ENCODE measurements at regions not wholly inside any gene's neighbourhood (a gene's known extent, or its start where the extent isn't known, plus 50 kb on each side); places are given as distances from the start of the nearest gene placed in this dataset.
"Not testable (repeated sequence)": the region's sequence is repeated elsewhere in the genome, so short reads cannot be mapped to it uniquely, and the experiment has no call there.

DNA sequence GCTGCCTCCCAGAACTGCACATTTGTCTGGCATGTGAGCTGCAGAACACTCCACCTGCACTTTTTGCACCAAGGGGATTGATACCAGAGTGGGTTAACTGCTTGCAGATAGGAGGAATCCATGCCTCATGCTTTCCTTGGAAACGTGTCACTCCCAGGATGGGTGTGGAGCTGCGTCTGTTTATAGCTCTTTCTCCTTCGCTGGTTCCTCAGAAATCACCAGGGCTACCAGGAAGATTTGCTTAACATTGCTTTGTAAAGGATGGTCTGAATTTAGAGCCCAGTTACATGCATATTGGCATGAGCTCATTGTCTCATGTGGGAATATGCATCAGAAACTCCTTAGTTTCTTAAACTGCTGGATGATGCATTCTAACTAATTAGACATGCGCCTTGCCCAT is 234.6 kb downstream of the GADD45G start:
- DNase-seq (ENCODE audit: low read depth): no peak

DNA sequence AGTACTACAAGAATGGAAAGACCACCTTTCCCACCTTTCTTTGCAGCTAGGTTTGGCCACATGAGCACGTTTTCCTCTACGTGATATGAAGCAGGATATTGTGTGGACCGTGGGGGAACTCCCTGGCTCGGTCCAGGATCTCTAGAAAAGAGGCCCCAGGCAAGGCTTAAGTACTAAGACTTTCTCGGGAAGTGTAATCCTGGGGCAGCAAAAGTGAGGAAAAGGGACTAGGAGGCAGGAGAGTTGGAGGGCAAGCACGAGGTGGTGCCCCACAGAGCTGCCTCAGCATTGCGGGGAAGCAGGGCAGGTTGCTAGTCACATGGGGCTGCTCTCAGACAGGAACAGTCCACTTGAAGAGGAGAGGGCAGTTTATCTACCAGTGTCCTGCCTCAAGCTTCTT is 235.1 kb downstream of the GADD45G start:
- no peak for DNase-seq (ENCODE audit: low read depth)

- DNase-seq (ENCODE audit: low read depth): no peak
Measured at GRCh38 chr9:89841456-89841855, 236.6 kb downstream of the GADD45G start.

DNA sequence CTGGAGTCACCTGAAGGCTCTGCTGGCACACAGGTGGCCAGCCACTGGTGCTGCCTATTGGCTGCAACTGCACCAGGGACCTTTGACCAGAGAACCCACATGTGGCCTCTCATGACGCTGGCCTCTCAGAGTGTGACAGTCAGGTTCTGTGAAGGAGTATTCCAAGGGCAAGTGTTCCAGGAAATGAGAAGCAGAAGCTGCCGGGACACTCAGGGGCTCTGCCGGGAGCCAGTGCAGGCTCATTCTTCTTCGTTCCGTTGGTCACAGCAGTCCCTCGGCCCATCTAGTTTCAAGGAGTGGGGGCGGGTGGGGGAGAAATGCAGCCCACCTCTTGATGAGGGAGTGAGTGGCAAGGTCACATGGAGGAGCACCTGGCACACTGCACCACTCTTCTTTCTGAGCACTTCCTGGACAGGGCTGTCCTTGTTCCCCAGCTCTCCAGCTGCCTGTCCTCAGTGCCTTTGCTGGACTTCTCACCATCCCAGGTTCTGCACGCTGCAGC is 237.5 kb downstream of the GADD45G start:
- no peak for DNase-seq (ENCODE audit: low read depth)

DNA sequence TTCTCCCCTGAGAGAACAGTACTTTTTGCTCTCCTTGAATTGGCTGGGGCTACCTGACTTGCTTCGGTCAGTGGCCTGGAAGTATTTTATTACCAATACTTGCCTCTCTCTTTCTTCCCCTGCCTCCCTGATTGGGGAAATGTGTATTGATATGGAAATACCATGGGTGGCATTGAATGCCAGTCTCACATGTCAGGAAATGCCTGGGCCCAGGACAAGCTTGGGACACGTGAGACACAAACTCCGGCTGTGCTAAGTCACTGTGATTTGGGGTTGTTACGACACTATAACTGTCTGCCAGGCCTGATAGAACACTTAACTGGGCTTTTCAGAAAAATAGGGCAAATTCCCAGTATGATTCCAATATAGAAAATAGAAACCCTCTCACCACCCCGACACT is 238.3 kb downstream of the GADD45G start:
- DNase-seq (ENCODE audit: low read depth): no peak

- no peak for DNase-seq (ENCODE audit: low read depth)
Measured at GRCh38 chr9:89843591-89843990, 238.8 kb downstream of the GADD45G start.

GRCh38 chr9:89844075-89844474 is 239.3 kb downstream of the GADD45G start:
- no peak for DNase-seq (ENCODE audit: low read depth)

DNA sequence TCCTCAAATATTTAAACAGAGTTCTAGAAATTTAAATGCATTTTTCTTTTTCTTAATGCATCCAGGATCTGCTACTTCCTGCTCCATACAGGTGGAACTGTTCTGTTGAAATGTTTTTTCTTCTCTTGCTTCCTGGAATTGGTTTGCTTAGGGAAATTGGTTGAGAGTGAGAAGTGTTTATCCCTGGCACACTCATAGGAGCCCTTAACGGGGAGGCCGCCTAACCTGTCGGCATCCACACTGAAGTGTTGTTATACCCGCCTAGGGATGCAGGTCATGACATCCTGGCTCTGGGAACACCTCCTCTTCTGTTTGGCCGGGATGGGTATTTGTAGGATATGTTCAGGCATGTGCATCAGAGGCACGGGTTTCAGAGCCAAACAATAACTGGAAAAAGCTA is 239.7 kb downstream of the GADD45G start:
- no peak for DNase-seq (ENCODE audit: low read depth)

DNA sequence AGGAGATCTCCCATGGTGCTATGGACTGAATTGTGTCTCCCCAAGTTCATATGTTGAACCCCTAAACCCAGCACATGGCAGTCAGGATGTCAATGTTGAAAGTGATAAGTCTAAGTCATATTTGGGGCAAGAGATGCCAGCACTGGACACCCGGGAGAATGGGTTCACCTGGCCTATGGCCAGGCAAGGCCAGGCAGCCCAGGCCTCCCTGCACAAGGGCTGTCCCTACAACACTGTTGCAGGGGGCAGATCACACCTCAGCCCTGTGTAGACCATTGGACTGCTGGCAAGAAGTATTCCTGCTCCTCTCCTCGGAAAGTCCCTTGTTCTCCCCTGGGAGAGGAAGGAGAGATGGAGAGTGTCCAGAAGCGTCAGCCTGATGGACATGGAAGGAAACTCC is 240.5 kb downstream of the GADD45G start:
- no peak for DNase-seq (ENCODE audit: low read depth)

DNA sequence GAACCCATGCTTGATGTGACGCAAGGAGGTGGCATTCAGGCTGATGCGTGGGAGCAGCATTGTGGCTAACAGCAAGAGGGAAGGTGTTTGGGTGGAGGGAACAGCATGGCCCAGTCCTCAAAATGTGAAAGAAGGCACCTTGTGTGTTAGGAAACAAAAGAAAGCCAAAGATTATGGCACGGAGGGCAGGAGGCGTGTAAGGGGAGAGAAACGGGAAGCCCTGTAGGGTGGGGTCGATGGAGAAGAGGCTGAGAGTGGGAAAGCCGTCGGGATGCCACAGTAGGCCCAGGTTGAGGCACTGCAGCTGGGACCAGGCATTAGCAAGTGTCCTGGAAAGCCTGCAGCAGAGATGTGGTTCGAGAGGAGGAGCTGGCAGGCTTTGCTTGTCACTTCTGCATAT is 241.1 kb downstream of the GADD45G start:
- DNase-seq (ENCODE audit: low read depth): no peak

- no peak for DNase-seq (ENCODE audit: low read depth)
Measured at GRCh38 chr9:89848060-89849040, 243.5 kb downstream of the GADD45G start.

- no peak for DNase-seq (ENCODE audit: low read depth)
Measured at GRCh38 chr9:89849096-89849495, 244.3 kb downstream of the GADD45G start.

DNA sequence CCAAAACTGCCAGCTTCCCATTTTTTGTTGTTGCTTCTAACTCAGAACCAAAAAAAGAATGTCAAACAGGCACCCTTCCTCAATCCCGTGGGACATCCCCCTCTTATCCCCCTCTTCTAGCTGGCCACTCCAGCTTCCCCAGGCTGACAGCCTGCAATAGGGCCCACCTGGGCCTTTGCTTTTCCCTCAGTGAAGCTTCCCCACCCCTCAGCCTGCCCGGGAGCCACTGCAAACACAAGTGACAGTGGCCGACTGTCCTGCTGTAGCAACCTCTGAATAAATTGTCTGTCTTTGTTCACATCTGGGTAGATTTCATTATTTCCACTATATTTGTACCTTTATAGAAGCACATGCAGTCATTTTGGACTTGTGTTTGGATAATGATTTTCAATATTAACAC is 245.3 kb downstream of the GADD45G start:
- no peak for DNase-seq (ENCODE audit: low read depth)

- DNase-seq (ENCODE audit: low read depth): no peak
Measured at GRCh38 chr9:89850631-89851325, 246.0 kb downstream of the GADD45G start.

GRCh38 chr9:89853161-89853560 is 248.3 kb downstream of the GADD45G start:
- DNase-seq (ENCODE audit: low read depth): no peak

GRCh38 chr9:89853931-89854330 is 249.1 kb downstream of the GADD45G start:
- DNase-seq (ENCODE audit: low read depth): no peak

GRCh38 chr9:89854715-89855475 is 250.1 kb downstream of the GADD45G start:
- no peak for DNase-seq (ENCODE audit: low read depth)

- DNase-seq (ENCODE audit: low read depth): not testable (repeated sequence)
Measured at GRCh38 chr9:89856296-89856695, 251.5 kb downstream of the GADD45G start.

GRCh38 chr9:89856950-89857349 is 252.1 kb downstream of the GADD45G start:
- not testable (repeated sequence) for DNase-seq (ENCODE audit: low read depth)

DNA sequence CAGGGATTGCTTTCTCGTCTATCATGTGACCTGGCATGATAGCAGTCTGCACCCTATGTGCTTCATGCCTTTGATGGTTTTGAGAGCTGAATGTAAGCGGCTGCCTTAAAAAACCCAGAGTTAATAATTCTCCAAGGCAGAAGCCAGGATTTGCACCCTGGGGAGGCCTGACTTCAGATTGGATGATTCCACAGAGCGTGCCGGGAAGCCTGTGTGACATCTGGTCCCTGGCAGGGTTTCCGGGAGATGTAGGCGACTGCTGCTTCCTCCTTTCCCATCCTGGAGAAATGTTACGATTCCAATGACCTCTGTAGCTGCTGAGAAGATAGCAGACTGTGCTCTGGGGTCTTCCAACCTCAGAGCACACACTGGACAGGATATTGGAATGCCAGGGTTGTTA is 255.0 kb downstream of the GADD45G start:
- DNase-seq (ENCODE audit: low read depth): not testable (repeated sequence)

- DNase-seq (ENCODE audit: low read depth): not testable (repeated sequence)
Measured at GRCh38 chr9:89861371-89861770, 256.6 kb downstream of the GADD45G start.

- DNase-seq (ENCODE audit: low read depth): no peak
Measured at GRCh38 chr9:89862316-89862715, 257.5 kb downstream of the GADD45G start.

Data from activated T-helper 1 cell treated with Interleukin-2 at 50 U/mL for 16 hours (primary cell).